Cardiac muscle cell (in vitro differentiated cells and primary cell): ENCODE measurements at regions not wholly inside any gene's neighbourhood (a gene's known extent, or its start where the extent isn't known, plus 50 kb on each side); places are given as distances from the start of the nearest gene placed in this dataset.
A peak's percentile ranks its signal among the peaks of the same experiment; 100 is the strongest.

Experiments used
- DNase-seq, 2 donors: peaks; one replicate each; pipeline versions ENCODE4 v3.0.0 to v3.0.0-alpha.2; 2010 to 2017; ENCODE audit warnings: low read depth in 1 of 2, low spot score in 1 of 2
- H3K27ac ChIP-seq: fragments of 200-600 bp; sonication (generic); 2 replicates; pipeline ENCODE4 v1.5.1; 2016
- H3K27me3 ChIP-seq: fragments of 200-600 bp; sonication (generic); 2 replicates; pipeline ENCODE4 v1.6.0; 2016; ENCODE audit warnings: control low read depth
- H3K36me3 ChIP-seq: fragments of 200-600 bp; sonication (generic); 2 replicates; pipeline ENCODE4 v1.5.1; 2016; ENCODE audit warnings: control low read depth
- H3K4me1 ChIP-seq: fragments of 200-600 bp; sonication (generic); 2 replicates; pipeline ENCODE4 v1.8.1; 2017; ENCODE audit warnings: low read depth, mild to moderate bottlenecking, mixed run types
- H3K4me3 ChIP-seq: fragments of 200-600 bp; sonication (generic); 2 replicates; pipeline ENCODE4 v1.5.1; 2016; ENCODE audit warnings: mild to moderate bottlenecking
- H3K9me3 ChIP-seq: fragments of 200-600 bp; sonication (generic); 2 replicates; pipeline ENCODE4 v1.5.1; 2017; ENCODE audit warnings: low read depth, mild to moderate bottlenecking, control low read depth
- TF ChIP-seq, protein P1 (sequence below): IDR thresholded peaks from 2 replicates; pipeline ENCODE4 v1.5.1; 2012; ENCODE audit warnings: low read depth, mild to moderate bottlenecking, low read length

DNA sequence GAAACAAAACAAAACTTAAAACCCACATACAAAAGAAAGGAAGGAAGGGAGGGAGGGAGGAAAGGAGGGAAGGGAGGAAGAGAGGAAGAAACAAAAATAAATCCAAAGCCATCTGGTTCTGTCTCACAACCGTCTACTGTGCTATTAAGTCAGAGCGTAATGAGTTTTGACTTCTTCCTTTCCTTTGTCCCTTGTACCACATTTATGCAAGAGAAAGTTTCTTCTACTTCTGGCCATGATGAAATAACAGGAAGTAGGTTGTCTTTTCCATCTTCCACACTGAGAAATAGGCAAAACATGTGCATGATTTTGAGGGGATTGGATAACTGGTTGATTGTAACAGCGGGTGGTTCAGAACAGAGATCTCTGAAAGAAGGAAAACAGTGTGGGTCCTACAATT is 121.4 kb downstream of the CTAGE1 start:
- no peaks in the 10 kb centered on the region for H3K27me3 ChIP-seq
- TF ChIP-seq, protein P1, sequence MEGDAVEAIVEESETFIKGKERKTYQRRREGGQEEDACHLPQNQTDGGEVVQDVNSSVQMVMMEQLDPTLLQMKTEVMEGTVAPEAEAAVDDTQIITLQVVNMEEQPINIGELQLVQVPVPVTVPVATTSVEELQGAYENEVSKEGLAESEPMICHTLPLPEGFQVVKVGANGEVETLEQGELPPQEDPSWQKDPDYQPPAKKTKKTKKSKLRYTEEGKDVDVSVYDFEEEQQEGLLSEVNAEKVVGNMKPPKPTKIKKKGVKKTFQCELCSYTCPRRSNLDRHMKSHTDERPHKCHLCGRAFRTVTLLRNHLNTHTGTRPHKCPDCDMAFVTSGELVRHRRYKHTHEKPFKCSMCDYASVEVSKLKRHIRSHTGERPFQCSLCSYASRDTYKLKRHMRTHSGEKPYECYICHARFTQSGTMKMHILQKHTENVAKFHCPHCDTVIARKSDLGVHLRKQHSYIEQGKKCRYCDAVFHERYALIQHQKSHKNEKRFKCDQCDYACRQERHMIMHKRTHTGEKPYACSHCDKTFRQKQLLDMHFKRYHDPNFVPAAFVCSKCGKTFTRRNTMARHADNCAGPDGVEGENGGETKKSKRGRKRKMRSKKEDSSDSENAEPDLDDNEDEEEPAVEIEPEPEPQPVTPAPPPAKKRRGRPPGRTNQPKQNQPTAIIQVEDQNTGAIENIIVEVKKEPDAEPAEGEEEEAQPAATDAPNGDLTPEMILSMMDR = no peak

GRCh38 chr18:22293417-22293816 is 124.0 kb downstream of the GATA6 start:
- no peaks in the 10 kb centered on the region for H3K4me1 ChIP-seq
- H3K4me3 ChIP-seq = no peak overlapping the region
- DNase-seq = peak in 1 of 2 donors; percentile 87
- no peaks in the 10 kb centered on the region for H3K36me3 ChIP-seq
- no peaks in the 10 kb centered on the region for H3K27me3 ChIP-seq
- H3K9me3 ChIP-seq = no peaks in the 10 kb centered on the region
- TF ChIP-seq, protein P1 = no peak
- no peak overlapping the region for H3K27ac ChIP-seq

More for the DNA sequence above, 121.4 kb downstream of the CTAGE1 start:
- Histone ChIP-seq H3K27ac (no peak overlapping the region), H3K4me1 (no peaks in the 10 kb centered on the region), H3K36me3 (no peaks in the 10 kb centered on the region), H3K4me3 (no peak overlapping the region), H3K9me3 (no peaks in the 10 kb centered on the region)
- DNase-seq = no peak

GRCh38 chr18:22290004-22290403 is 120.6 kb downstream of the GATA6 start:
- DNase-seq = no peak
- TF ChIP-seq, protein P1 = no peak
- no peaks in the 10 kb centered on the region for H3K9me3 ChIP-seq
- no peak overlapping the region for H3K4me3 ChIP-seq
- no peaks in the 10 kb centered on the region for H3K27me3 ChIP-seq
- H3K4me1 ChIP-seq = no peaks in the 10 kb centered on the region
- no peak overlapping the region for H3K27ac ChIP-seq
- no peaks in the 10 kb centered on the region for H3K36me3 ChIP-seq

GRCh38 chr18:22286585-22286984 is 117.2 kb downstream of the GATA6 start:
- no peak overlapping the region for H3K4me3 ChIP-seq
- TF ChIP-seq, protein P1 = no peak
- no peaks in the 10 kb centered on the region for H3K36me3 ChIP-seq

DNA sequence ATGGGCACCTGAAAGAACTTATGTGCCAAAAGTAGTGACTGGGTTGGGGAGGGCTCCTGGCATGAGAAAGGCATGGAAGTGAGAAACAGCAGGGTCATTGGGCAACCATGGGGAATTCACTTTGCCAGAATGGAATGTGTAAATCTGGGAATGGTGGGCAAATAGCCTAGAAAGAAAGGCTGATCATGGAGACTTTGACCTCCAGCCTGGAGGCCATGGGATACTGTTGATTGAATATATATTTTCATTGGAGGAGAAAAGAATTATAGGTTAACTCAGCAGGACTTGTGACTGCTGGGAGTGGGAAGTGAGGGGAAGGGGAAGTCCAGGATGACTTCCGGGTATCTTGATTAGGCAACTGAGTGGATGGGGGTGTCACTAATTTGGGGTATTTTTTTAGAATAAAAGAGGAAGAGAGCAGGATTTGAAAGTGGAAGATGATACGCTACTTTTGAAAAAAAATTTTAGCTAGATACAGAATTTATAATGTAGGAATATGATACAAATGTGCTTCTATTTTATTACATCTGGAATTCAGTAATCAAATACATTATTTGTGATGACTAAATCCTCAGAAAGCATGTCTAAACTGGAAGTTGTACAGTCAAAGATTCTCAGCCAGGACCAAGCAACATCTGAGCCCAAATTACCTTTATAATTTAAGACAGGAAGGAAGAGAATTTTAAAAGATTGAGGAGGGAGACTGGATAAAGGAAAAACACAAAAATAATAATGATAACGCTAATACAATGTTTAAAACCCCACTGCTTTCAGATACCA is 116.2 kb downstream of the GATA6 start:
- no peaks in the 10 kb centered on the region for H3K9me3 ChIP-seq
- H3K4me1 ChIP-seq = no peaks in the 10 kb centered on the region
- H3K36me3 ChIP-seq = no peaks in the 10 kb centered on the region
- no peaks in the 10 kb centered on the region for H3K27me3 ChIP-seq
- H3K27ac ChIP-seq = no peak overlapping the region
- DNase-seq = peak in 1 of 2 donors; percentile 41
- TF ChIP-seq, protein P1 = no peak
- H3K4me3 ChIP-seq = no peak overlapping the region

More at GRCh38 chr18:22286585-22286984, 117.2 kb downstream of the GATA6 start:
- H3K4me1 ChIP-seq = no peaks in the 10 kb centered on the region
- no peaks in the 10 kb centered on the region for H3K9me3 ChIP-seq
- peak in 1 of 2 donors; percentile 31 for DNase-seq
- H3K27ac ChIP-seq = no peak overlapping the region
- no peaks in the 10 kb centered on the region for H3K27me3 ChIP-seq
